CD14-positive monocyte (primary cell): ENCODE measurements at regions not wholly inside any gene's neighbourhood (a gene's known extent, or its start where the extent isn't known, plus 50 kb on each side); places are given as distances from the start of the nearest gene placed in this dataset.

Source experiments
- DNase-seq, 3 donors: peaks; one replicate each; pipeline ENCODE4 v3.0.0-alpha.2; 2011 to 2022
- H2AFZ ChIP-seq: 2 replicates; pipeline ENCODE4 v1.6.0; 2012; ENCODE audit warnings: mild to moderate bottlenecking, low read depth, low read length, inconsistent platforms; ENCODE audit not compliant: insufficient read depth, poor library complexity, severe bottlenecking
- H3K27ac ChIP-seq, 2 donors: 1 replicate in 1 of 2; 2 replicates in 1 of 2; pipeline ENCODE4 v1.5.1; 2012 to 2013; ENCODE audit warnings: low read length in 2 of 2, control low read depth in 1 of 2, inconsistent platforms in 1 of 2, low read depth in 1 of 2, mild to moderate bottlenecking in 1 of 2
- H3K27me3 ChIP-seq, 2 donors: one replicate each; pipeline versions ENCODE4 v1.6.0 to v1.6.1; 2011 to 2013; ENCODE audit warnings: low read length in 2 of 2; ENCODE audit not compliant: control insufficient read depth in 2 of 2, insufficient read depth in 2 of 2
- H3K36me3 ChIP-seq, 2 donors: replicated peaks in 1 of 2; 1 replicate in 1 of 2; 2 replicates in 1 of 2; pipeline versions ENCODE4 v1.5.1 to v1.6.1; 2012 to 2013; ENCODE audit warnings: low read length in 2 of 2, control low read depth in 1 of 2, inconsistent platforms in 1 of 2, mild to moderate bottlenecking in 1 of 2; ENCODE audit not compliant: insufficient read depth in 2 of 2, control insufficient read depth in 1 of 2
- H3K4me1 ChIP-seq, 2 donors: 1 replicate in 1 of 2; 2 replicates in 1 of 2; pipeline versions ENCODE4 v1.5.1 to v1.6.1; 2012 to 2013; ENCODE audit warnings: low read length in 2 of 2, control low read depth in 1 of 2, inconsistent platforms in 1 of 2, mild to moderate bottlenecking in 1 of 2, moderate library complexity in 1 of 2; ENCODE audit not compliant: insufficient read depth in 2 of 2, control insufficient read depth in 1 of 2
- H3K4me2 ChIP-seq: replicated peaks from 2 replicates; pipeline ENCODE3; 2012; ENCODE audit warnings: low read length, moderate library complexity, mild to moderate bottlenecking; ENCODE audit not compliant: poor library complexity, severe bottlenecking; ENCODE audit errors: extremely low read depth
- H3K4me3 ChIP-seq, 3 experiments: fragments of 200-600 bp in 1 of 3; sonication (generic) in 1 of 3; replicated peaks in 1 of 3; 1 replicate in 2 of 3; 2 replicates in 1 of 3; pipeline ENCODE4 v1.5.1; 2011 to 2013; ENCODE audit warnings: low read length in 3 of 3, mild to moderate bottlenecking in 3 of 3, control low read depth in 2 of 3, low read depth in 2 of 3, inconsistent platforms in 1 of 3, moderate library complexity in 1 of 3
- H3K79me2 ChIP-seq: 2 replicates; pipeline ENCODE4 v1.6.0; 2012; ENCODE audit warnings: mild to moderate bottlenecking, control low read depth, inconsistent platforms, low read length, moderate library complexity; ENCODE audit not compliant: insufficient read depth
- H3K9ac ChIP-seq: 2 replicates; pipeline ENCODE4 v1.6.0; 2017; ENCODE audit warnings: low read length, mild to moderate bottlenecking; ENCODE audit not compliant: insufficient read depth, poor library complexity, severe bottlenecking
- H3K9me3 ChIP-seq, 2 donors: replicated peaks in 1 of 2; 1 replicate in 1 of 2; 2 replicates in 1 of 2; pipeline versions ENCODE4 v1.5.1 to v1.6.1; 2012 to 2013; ENCODE audit warnings: low read length in 2 of 2, control low read depth in 1 of 2; ENCODE audit not compliant: control insufficient read depth in 1 of 2, insufficient read depth in 1 of 2
- H4K20me1 ChIP-seq: 2 replicates; pipeline ENCODE4 v1.6.0; 2012; ENCODE audit warnings: mild to moderate bottlenecking, low read length, control low read depth, moderate library complexity; ENCODE audit not compliant: insufficient read depth
- H3K27ac Mint-ChIP-seq, 7 donors: one replicate each; pipeline ENCODE4 v1.8.0; 2020; ENCODE audit warnings: mild to moderate bottlenecking in 7 of 7, mixed read lengths in 7 of 7, moderate library complexity in 6 of 7, inconsistent platforms in 2 of 7
- H3K27me3 Mint-ChIP-seq, 3 donors: one replicate each; pipeline ENCODE4 v1.8.0; 2021 to 2022; ENCODE audit warnings: low read depth in 3 of 3, mild to moderate bottlenecking in 3 of 3, mixed read lengths in 3 of 3, moderate library complexity in 3 of 3, inconsistent platforms in 1 of 3
- H3K36me3 Mint-ChIP-seq, 2 donors: one replicate each; pipeline ENCODE4 v1.8.0; 2020; ENCODE audit warnings: mixed read lengths in 2 of 2, inconsistent platforms in 1 of 2, mild to moderate bottlenecking in 1 of 2
- H3K4me1 Mint-ChIP-seq: one replicate; pipeline ENCODE4 v1.8.0; 2020; ENCODE audit warnings: mild to moderate bottlenecking, mixed read lengths
- H3K4me3 Mint-ChIP-seq, 2 donors: one replicate each; pipeline ENCODE4 v1.8.0; 2020; ENCODE audit warnings: mild to moderate bottlenecking in 2 of 2, mixed read lengths in 2 of 2, moderate library complexity in 1 of 2
- H3K9me3 Mint-ChIP-seq, 7 donors: one replicate each; pipeline ENCODE4 v1.8.0; 2020 to 2022; ENCODE audit warnings: mixed read lengths in 7 of 7, mild to moderate bottlenecking in 6 of 7, moderate library complexity in 6 of 7, inconsistent platforms in 2 of 7
- WGBS: methylation state at CpG from one replicate; pipeline ENCODE4 v1.1.5; 2013; ENCODE audit warnings: missing lambda C conversion rate; ENCODE audit not compliant: insufficient coverage; 5-methylcytosine and 5-hydroxymethylcytosine counted together
- intact Hi-C, 2 donors: fragments of 100-400 bp; cut with micrococcal nuclease; formaldehyde crosslinking; loops; one replicate each; pipeline versions ENCODE4 v1.15.0 to v1.15.1; 2023
- TF ChIP-seq, protein P1 (sequence below): fragments of 200-600 bp; IDR thresholded peaks from one replicate; pipeline ENCODE4 v1.8.0; 2022; ENCODE audit warnings: antibody characterized with exemption, mild to moderate bottlenecking

GRCh38 chr3:104677932-104678331, 688.8 kb upstream of the ALCAM start:
- H3K27me3 ChIP-seq: no peaks in the 10 kb centered on the region
- peaks cover 0 to 12% (median 8%) of the 10 kb centered on the region in 7 donors for H3K9me3 Mint-ChIP-seq
- no peaks in the 10 kb centered on the region for H3K79me2 ChIP-seq
- no peaks in the 10 kb centered on the region for H4K20me1 ChIP-seq
- H3K4me3 Mint-ChIP-seq: no peak overlapping the region
- no peak overlapping the region for H3K9ac ChIP-seq
- H3K36me3 Mint-ChIP-seq: no peaks in the 10 kb centered on the region
- H3K4me3 ChIP-seq: no peak overlapping the region
- no peak for DNase-seq
- no peaks in the 10 kb centered on the region for H3K4me1 ChIP-seq
- WGBS: 96% methylated on average over 4 of the region's 4 CpGs
- H3K27ac Mint-ChIP-seq: no peak overlapping the region
- H3K4me1 Mint-ChIP-seq: no peaks in the 10 kb centered on the region
- H3K36me3 ChIP-seq: no peaks in the 10 kb centered on the region
- intact Hi-C loops: no loop called here
- H3K4me2 ChIP-seq: no peak overlapping the region
- H3K9me3 ChIP-seq: peaks cover 6 to 9% of the 10 kb centered on the region in 2 donors
- no peak overlapping the region for H2AFZ ChIP-seq
- TF ChIP-seq, protein P1, sequence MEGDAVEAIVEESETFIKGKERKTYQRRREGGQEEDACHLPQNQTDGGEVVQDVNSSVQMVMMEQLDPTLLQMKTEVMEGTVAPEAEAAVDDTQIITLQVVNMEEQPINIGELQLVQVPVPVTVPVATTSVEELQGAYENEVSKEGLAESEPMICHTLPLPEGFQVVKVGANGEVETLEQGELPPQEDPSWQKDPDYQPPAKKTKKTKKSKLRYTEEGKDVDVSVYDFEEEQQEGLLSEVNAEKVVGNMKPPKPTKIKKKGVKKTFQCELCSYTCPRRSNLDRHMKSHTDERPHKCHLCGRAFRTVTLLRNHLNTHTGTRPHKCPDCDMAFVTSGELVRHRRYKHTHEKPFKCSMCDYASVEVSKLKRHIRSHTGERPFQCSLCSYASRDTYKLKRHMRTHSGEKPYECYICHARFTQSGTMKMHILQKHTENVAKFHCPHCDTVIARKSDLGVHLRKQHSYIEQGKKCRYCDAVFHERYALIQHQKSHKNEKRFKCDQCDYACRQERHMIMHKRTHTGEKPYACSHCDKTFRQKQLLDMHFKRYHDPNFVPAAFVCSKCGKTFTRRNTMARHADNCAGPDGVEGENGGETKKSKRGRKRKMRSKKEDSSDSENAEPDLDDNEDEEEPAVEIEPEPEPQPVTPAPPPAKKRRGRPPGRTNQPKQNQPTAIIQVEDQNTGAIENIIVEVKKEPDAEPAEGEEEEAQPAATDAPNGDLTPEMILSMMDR: no peak
- no peak overlapping the region for H3K27ac ChIP-seq
- no peaks in the 10 kb centered on the region for H3K27me3 Mint-ChIP-seq

DNA sequence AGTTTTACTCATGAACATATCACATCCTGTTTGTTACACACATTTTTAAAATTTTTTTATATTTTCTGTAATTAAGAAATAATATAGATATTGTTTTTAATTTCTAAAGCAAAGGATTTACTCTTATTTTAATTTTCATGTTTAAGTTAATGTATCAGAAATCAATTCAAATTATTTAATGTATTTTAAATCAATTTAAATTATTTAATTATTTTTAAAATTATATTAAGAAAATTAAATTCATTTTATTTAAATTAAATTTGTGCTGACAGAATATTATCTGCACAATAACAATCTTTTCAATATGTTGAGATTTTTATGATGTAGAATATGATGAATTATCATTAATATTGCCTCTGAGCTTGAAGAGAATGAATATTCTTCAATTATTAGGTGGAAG, 681.2 kb upstream of the ALCAM start:
- peaks cover 0 to 12% (median 4%) of the 10 kb centered on the region in 7 donors for H3K9me3 Mint-ChIP-seq
- peaks cover 4 to 13% of the 10 kb centered on the region in 2 donors for H3K9me3 ChIP-seq
- H3K36me3 Mint-ChIP-seq: no peaks in the 10 kb centered on the region
- no peaks in the 10 kb centered on the region for H3K4me1 ChIP-seq
- no peak overlapping the region for H3K9ac ChIP-seq
- H3K36me3 ChIP-seq: no peaks in the 10 kb centered on the region
- intact Hi-C loops: no loop called here
- H3K27me3 ChIP-seq: no peaks in the 10 kb centered on the region
- no peak overlapping the region for H3K27ac Mint-ChIP-seq
- H3K4me3 Mint-ChIP-seq: no peak overlapping the region
- H3K4me1 Mint-ChIP-seq: no peaks in the 10 kb centered on the region
- no peak overlapping the region for H3K4me3 ChIP-seq
- no peak overlapping the region for H2AFZ ChIP-seq
- TF ChIP-seq, protein P1: no peak
- H4K20me1 ChIP-seq: no peaks in the 10 kb centered on the region
- no peak for DNase-seq
- H3K4me2 ChIP-seq: no peak overlapping the region
- no peak overlapping the region for H3K27ac ChIP-seq
- no peaks in the 10 kb centered on the region for H3K79me2 ChIP-seq
- no peaks in the 10 kb centered on the region for H3K27me3 Mint-ChIP-seq
